ENCODE measurements at regions not wholly inside any gene's neighbourhood (a gene's known extent, or its start where the extent isn't known, plus 50 kb on each side); places are given as distances from the start of the nearest gene placed in this dataset.

- no peak for TF ChIP-seq CTCF (IDR thresholded peaks at IDR 0.05)
- no peak for TF ChIP-seq POLR2A (IDR thresholded peaks at IDR 0.05)
Measured at GRCh38 chr1:164384262-164384661, 174.7 kb upstream of the PBX1 start.
